HG03460 (cell line): ENCODE measurements at regions not wholly inside any gene's neighbourhood (a gene's known extent, or its start where the extent isn't known, plus 50 kb on each side); places are given as distances from the start of the nearest gene placed in this dataset.

Source experiments
- ATAC-seq: cut with Tn5 transposase; IDR thresholded peaks from one replicate; pipeline ENCODE4 v1.9.1; 2021; ENCODE audit not compliant: unreplicated experiment

DNA sequence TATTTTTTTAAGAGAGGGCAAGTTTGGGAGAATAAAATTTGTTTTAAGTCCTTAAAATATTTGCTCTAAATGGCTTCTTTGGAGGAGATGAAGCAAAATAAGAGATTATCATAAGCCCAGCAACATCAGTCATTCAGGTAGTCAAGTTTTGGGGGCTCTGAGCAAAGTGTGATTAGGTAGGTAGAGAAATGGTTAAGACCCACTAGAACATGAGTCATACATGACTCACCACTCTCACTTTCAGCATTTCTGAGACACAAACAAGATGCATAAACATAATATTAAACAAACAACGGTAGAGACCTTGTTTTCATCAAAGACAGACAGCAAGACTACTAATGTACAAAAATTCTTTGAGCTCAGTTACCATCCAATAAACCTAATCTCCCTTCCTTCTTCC, 272.2 kb downstream of the LMO4 start:
- no peak for ATAC-seq

DNA sequence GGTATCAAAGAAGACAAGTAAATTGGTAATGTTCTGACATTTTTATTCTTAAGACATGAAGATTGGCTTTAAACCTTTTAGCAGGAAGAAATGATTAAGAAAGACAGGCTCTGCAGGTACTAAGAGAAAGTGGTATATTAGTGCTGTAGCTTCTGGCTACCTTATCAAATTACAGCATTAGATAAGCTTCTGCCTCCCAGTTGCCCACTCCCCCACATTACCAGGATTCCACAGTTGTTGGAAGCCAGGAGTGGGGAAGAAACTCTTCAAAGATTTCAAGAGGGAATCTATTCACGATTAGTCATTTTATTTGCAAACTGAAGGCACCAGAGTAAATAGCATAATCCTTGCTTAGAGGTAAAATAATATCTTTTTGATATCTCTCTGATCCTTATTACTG, 274.9 kb downstream of the LMO4 start:
- ATAC-seq = no peak

DNA sequence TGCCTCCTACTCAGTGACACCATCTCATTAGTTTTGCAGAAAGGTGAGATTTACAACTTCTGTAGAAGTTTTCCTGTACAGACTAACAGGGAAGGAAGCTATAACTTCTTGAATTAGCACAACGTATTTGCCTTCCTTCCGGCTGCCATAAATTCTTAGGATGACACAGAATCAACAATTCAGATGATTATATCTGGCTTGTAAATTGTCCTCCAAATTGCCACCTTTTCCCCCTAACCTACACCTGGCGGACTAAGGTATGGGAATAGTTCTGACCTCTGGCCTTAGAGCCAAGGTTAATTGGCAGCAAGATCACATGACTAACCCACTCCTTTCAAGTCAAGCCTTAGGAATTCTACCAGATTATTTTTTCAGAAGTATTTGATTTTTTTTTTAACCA, 284.3 kb downstream of the LMO4 start:
- no peak for ATAC-seq

DNA sequence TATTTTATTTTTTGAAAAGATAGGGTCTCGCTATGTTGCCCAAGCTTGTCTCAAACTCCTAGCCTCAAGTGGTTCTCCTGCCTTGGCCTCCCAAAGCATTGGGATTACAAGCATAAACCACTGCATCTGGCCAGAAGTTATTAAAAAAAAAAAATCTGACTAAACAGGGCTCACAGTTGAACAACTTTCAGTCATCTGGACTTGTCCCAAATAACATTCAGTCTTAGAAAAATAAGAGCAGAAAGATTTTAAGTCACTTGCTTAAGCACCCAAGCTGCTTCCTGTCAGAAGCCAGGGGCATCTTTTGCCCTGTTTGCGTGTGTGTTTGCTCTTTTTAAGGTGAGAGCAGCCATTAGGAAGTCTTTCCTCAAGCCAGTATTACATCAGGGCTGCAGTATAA, 286.8 kb downstream of the LMO4 start:
- ATAC-seq = no peak

DNA sequence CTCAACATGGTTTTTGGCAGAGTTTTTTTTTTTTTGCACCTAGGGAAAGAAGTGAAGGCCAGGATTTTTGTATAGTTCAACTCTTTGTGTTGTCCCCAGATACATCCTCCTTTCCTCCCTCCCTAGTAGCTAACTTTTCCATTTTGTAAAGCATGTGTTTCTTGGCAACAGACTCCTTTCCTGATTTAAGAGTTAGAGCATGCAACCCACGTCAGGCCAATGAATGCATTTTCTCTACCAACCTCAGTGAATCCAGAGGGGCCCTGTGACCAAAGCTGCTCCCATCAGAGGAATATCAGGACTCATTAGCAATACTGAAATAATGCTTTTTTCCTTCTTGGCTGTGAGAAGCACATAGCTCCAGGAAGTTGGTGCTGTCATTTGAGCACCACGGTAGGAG, 287.2 kb downstream of the LMO4 start:
- ATAC-seq = no peak

DNA sequence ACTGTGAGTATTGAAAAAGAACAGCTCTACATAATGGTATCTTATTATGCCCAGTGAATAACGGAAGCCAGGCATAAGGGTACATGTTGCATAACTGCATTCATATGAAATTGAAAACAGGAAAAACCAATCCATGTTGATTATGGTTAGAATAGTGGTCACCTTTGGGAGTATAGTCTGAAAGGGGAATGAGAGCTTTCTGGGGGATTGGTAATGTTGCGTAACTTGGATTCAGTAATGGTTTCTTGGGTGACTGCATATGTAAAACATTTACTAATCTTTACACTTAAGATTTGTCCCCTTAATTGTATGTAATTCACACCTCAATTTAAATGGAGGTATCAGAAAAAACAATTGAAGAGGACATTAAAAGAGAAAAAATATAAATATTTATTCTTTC, 292.1 kb downstream of the LMO4 start:
- ATAC-seq = no peak

DNA sequence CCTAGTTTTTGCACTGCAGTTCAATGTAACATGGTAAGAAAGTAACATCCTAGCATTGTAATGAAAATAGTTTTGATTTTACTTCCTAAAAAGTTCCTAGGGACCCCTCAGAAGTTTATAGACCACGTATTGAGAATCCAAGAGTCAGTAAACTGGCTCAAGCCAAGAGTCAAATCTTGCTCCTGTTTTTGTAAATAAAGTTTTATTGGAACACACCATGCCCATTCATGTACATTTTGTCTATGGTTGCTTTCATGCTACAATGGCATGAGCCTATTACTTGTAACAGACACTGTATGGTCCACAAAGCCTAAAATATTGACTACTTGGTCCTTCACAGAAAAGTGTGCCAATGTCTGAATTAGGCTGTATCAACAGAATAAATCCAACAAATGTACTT, 301.0 kb downstream of the LMO4 start:
- no peak for ATAC-seq

DNA sequence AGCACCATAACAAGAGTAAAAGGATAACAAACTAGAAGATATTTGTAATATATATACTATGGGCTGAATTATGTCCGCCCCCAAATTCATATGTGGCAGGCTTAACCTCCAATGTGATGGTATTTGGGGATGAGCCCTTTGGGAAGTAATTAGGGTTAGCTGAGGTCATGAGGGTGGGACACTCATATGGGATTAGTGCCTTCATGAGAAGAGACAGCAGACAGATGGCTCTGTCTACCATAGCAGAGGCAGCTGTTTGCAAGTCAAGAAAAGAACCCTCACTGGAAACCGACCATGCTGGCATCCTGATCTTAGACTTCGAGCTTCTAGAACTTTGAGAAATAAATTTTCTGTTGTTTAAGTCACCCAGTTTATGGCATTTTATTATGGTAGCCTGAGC, 303.6 kb downstream of the LMO4 start:
- no peak for ATAC-seq

DNA sequence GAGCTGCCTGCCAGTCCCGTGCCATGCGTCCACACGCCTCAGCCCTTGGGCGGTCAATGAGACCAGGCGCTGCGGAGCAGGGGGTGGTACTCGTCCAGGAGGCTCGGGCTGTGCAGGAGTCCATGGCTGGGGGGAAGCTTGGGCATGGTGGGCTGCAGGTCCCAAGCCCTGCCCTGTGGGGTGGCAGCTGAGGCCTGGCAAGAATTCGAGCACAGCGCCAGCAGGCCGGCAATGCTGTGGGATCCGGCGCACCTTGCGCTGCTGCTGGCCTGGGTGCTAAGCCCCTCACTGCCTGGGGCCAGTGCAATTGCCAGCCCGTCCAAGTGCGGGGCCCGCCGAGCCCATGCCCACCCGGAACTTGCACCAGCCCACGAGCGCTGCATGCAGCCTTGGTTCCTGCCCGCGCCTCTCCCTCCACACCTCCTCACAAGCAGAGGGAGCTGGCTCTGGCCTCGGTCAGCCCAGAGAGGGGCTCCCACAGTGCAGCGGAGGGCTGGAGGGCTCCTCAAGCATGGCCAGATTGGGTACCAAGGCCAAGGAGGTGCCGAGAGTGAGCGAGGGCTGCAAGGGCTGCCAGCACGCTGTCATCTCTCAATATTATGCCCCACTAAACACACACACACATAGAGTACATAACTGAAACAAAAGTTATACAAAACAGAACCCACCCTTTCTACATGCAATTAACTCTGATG, 307.7 kb downstream of the LMO4 start:
- no peak for ATAC-seq

DNA sequence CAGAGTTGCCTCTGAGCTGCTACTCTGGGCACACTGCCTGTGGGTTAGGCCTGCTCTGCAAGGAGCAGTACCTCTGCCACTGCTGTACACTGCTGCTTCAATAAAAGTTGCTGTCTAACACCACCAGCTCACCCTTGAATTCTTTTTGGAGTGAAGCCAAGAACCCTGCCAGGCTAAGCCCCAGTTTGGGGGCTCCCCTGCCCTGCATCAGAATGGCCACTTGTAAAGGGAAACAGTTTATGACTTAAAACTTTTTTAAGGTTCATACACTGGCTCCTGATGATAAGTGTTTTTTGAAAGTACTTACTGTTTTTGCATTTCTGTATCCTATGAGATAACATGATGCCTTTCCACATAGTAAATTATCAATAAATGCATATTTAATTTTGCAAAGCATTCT, 310.0 kb downstream of the LMO4 start:
- ATAC-seq = no peak

DNA sequence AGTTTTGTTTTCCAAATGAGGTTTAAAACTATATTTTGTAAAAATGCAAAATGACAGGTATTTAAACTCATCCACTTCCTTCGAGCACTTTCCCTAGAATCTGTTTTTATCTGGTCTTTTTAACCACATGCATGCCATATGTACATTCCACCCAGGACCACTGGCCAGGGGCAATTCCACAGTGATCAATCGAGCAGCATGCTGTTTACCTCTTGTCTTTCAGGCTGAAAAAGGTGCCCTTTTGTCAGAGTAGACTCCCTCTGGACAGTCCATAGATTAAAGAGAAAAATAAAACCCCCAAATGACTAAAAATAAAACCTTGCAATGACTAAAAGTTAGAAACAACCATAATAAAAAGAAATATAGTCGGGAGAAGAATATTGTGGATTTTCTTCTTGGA, 313.3 kb downstream of the LMO4 start:
- no peak for ATAC-seq

DNA sequence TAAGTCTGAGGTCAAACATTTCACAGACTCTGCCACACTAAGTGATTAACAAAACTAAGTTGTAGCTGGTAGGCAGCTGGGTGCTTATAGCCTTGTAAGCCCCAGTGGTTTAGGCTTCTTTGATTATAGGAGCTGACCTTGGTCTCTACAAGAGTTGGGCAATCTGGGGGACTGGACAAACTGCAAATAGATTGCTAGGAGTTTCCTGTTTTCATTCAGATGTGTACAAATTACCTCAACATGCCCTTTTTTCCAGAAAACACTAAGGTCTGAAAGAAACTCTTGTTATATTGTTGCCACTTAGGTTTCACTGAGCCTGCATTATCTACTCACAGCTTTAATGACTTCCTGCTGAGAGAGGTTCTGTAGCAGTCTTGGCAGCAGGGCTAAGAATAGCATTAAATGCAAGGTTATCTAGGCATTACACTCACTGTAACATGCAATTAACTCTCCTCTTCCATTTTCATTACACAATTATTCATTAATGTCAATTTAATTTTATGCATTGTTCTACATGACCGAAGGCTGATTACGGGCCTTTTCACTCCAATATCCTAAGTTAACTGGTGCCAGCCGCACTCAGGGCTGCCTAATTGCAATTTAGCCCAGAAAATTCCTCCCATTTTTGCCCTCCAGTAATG, 314.0 kb downstream of the LMO4 start:
- no peak for ATAC-seq

DNA sequence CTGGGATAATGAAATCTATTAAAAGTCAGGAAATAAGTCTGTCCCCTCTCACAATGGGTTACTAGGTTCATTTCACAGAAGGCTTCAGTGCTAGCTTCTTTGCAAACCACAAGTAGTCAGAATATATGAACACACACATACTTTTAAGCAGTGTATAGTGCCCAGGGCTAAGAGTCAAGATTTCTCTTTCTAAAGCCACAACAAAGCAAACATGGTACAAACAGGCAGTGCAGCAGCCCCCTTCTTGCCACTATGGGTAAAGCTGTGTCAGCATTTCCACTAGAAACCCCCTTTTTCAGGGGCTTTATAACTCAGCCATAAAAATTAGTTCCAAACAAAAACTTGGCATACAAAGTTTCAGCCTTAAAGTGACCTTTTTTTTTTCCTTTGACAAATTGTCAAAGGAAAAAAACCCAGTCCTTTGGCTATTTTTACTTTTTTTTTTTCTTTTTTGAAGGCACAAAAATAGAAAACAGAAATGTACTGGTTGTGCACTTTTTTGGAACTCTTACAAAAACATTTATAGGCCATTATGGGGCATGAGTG, 315.4 kb downstream of the LMO4 start:
- ATAC-seq = no peak

DNA sequence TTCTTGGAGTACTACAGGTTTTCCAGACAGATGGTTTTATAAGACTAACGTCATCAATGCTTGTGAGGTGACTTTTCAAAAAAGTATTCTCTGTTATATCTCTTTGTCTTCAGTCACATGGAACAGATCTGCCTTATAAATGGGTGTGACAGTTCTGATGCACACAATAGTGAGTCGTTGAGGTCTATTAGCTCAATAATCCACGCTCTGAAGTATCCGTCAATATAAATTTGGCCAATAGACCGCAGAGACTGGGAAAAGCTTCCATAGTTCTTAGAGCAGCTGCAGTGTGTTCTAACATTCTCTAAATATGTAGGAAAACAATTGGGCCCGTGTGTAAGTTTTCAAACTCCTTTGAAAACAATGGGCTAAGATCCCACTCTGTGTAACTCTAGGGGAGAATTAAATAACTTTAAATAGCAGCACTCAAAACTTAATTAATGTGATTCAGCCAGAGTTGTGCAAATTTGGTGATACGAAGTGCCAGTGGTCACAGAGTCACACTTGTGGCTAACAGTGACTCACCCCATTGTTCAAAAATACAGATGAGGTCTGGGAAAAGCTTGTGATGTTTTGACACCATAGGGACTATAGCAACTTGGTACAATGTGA, 316.0 kb downstream of the LMO4 start:
- no peak for ATAC-seq

DNA sequence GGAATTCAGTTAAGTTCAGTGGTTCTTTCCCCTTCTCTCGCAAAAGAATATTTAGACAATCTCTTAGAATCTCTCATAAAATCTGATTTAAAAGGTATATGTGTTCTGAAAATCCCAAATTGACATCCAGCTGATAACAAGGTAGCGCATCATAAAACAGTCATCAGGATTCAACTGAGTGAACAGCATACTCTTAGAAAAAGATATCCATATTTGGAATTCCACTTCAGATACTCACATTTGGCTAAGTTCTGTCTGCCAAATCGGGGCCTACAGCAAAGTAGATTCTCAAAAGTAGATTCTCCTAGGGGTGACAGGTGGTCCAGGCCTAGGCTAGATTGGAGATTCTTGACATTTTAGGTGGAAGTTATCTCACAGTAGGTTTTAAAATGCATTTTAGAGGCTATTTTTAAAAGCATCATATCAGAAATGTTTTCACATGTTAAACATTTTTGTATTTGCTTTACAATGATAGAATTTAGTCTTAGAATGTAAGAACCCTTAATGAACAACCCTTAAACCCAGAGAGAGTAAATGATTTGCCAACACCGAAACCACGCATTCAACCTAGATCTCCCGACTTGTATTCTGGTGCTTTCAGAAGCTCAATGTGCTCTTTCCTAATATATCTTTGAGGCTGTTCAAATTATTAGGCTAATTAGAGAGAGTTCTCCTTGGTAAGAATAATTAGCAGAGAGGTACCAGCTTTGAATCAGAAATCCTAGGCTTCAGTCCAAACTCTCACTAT, 318.9 kb downstream of the LMO4 start:
- ATAC-seq = no peak

DNA sequence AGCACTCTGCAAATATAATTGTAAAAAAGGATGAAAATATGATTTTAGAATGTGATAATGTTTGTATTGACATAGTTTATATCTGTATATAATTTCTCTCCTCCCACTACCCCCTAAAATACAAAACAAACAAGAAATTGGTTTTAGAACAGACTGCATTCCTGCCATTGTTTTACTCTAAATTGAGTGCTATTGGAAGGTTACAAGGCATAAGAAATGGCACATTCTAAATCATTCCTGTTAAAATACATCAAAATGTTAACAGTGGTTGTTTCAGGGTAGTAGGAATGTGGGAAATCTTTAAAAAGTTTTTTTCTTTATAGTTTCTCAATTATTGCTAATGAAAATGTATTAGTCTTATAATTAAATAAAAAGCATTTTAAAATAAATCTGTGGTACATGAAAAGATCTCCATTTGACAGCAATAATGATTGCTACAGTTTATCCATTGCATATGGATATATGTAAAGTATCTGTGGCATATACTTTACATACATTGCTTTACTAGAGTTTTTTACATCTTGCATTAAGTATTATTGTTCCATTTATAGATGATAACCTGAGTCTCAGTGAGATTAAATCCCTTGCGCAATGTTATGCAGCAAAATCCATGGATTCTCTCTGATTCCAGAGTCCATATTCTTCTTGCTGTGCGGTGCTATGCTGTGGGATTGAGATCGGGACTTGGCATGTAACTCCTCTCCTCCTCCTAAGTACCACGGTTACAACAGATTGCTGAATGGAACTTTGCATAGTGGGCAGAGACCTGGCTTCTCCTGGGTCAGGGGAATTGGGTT, 319.8 kb downstream of the LMO4 start:
- ATAC-seq = no peak

DNA sequence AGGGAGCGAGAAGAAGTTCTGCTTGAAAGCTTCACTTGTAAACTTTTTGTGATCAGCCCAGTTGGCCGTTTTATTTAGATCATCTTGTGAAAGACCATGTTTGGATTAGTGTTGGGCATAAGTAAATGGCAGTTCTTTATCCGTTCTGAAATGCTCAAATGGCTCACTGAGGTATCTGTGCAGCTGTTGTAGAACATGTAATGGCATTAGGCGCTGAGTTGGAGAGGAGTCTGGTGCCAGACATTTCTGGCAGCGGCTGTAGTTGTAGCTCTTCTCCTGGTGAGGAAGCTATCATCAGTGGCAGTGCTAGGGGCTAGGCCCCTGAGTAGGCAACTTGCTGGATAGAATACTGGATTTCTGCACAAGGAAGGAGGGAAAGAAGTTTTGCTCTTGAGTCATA, 321.6 kb downstream of the LMO4 start:
- no peak for ATAC-seq

DNA sequence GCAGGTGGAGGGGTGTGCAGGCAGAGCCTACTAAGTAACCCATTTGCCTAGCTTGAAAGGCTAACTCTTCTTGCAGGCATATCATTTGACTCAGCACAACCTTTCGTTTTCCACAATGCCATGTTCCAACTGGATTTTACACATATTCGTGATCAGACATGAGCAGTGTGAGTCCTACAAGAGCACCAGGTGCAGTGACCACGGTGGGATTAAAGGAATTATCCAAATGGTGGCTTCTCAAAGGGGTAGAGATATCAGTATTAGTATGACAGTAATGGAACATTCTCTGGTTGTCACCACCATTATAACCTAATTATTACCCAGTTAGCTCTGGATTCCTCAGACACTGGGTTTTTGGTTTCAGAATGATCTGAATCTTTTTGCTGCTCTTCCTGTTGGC, 323.5 kb downstream of the LMO4 start:
- ATAC-seq = no peak

DNA sequence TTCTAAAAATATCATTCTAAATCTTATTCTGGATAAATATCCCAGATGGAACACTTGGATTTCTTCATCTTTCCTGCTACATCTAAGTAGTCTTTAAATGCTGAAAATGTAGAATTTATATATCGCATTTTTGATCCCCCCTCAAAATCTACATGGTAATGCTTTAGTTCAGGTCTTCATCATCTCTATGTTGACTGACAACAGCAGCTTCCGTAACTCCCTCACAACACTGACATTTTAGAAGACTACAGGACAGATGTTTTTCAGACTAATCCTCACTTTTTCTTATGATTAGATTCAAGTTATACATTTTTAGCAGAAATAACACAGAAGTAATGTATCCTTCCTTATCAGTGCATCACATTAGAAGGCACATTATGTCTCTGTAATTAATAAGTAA, 336.5 kb downstream of the LMO4 start:
- no peak for ATAC-seq

DNA sequence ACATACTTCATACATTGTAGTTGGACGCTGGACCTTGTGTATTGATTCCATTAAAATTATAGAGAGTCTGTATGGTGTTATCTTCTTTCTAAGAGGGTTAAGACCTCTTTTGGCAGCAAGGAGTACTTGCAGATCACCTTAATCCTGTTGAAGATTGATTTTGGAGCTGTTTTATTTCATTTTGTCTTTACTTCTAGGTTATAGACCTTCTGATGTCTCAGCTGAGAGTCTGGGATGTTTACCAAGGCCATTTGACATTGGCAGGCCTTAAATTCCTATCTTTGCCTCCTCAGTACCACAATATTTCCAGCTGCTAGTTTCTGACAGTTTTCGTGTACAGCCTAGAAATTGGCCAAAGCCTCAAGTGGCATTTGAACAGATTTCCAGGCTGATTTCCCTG, 338.0 kb downstream of the LMO4 start:
- ATAC-seq = no peak

DNA sequence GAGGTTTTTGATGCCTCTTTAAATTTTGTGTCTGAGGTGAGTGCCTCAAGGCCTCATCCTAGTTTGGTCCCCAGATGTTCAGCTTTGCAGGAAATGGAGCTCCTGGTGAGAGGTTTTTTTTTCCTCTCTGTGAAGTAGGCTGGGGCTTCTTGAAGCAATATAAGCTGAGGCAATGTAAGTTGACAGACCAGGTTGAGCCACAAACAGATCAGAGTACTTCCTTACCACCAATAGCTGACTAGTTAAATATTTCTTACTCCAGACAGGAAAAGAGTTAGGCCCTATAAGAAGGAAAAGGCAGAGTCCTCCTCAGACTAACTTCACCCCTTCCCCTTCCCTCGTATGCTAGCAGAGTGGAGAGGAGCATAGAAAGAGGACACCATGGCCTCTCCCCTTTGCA, 341.0 kb downstream of the LMO4 start:
- no peak for ATAC-seq
